ENCODE measurements at regions not wholly inside any gene's neighbourhood (a gene's known extent, or its start where the extent isn't known, plus 50 kb on each side); places are given as distances from the start of the nearest gene placed in this dataset.

DNA sequence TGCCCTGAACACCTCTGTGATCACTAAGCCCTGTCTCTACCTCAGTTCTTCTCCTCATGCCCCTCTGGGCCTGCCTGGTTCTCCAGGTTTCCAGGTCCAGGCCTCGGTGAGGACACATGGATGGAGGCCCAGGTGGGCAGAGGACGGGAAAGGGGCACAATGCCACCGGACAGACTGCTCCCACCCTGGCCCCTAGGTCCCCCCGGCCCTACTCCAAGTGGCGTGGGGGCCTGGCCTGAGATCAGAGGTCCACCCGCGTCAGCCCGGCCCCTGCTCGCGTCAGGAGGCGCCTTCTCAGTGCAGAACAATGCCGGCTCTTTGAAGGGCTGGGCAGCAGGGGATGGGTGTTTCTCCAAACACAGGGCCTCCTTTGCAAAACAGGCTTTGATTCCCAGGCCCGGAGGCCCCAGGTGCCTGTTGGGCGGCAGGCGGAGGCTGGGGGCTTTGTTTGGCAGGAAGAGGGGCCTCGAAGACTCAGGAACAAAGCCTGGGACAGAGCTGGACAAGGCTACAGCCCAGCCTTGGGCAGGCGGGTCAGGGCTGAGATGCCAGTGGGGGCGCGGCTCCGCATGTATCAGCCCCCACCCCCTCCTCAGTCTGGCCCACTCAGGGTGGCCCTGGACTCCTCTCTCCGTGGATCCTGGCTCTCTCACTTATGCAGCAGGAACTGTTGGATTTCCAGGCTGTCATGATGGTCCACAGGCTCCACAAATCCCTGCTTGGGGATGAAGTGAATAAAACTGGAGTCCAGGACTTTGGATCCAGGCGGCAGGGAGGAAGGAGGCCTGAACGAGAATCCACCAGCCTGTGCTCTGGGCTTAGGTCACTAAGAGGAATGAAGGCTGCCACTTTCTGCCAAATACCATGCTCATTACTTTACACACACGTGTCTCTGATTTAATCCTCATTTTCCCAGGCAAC, 77.4 kb upstream of the SLC2A1 start (continued):
- TF ChIP-seq THAP8 (CRISPR knock-in tag; IDR thresholded peaks at IDR 0.05; ENCODE audit: borderline replicate concordance) (no peak), NFIB (CRISPR knock-in tag; IDR thresholded peaks at IDR 0.05; ENCODE audit: borderline replicate concordance) (no peak), PHF20 (CRISPR knock-in tag; IDR thresholded peaks at IDR 0.05) (no peak), CBX1 (IDR thresholded peaks at IDR 0.05; ENCODE audit: low read depth) (no peak), KLF9 (CRISPR knock-in tag; IDR thresholded peaks at IDR 0.05; ENCODE audit: low read depth) (no peak), ZNF703 (CRISPR knock-in tag; IDR thresholded peaks at IDR 0.05; ENCODE audit: borderline replicate concordance) (peak; percentile 73), ERF (CRISPR knock-in tag; IDR thresholded peaks at IDR 0.05) (peak; percentile 79), ZNF546 (CRISPR knock-in tag; conservative IDR thresholded peaks at IDR 0.05) (0 out of 2 replicates have a peak, but pooled peaks have one; percentile 34), KAT8 (CRISPR knock-in tag; IDR thresholded peaks at IDR 0.05) (peak; percentile 61), ZNF672 (CRISPR knock-in tag; IDR thresholded peaks at IDR 0.05) (no peak), ZSCAN30 (CRISPR knock-in tag; IDR thresholded peaks at IDR 0.05) (no peak), ZFP90 (CRISPR knock-in tag; IDR thresholded peaks at IDR 0.05; ENCODE audit: borderline replicate concordance) (no peak), ZNF33B (CRISPR knock-in tag; IDR thresholded peaks at IDR 0.05) (no peak), ZNF331 (CRISPR knock-in tag; IDR thresholded peaks at IDR 0.05) (0 out of 2 replicates have a peak, but pooled peaks have one; percentile 46), KMT2A (CRISPR knock-in tag; IDR thresholded peaks at IDR 0.05) (peak; percentile 37; the same call in 1 of the 2 replicates), ZNF574 (CRISPR knock-in tag; IDR thresholded peaks at IDR 0.05) (peak; percentile 38; the same call in 1 of the 2 replicates), ZNF598 (CRISPR knock-in tag; IDR thresholded peaks at IDR 0.05; ENCODE audit: borderline replicate concordance) (peak; percentile 55; the same call in 1 of the 2 replicates), YY1 (IDR thresholded peaks at IDR 0.05; ENCODE audit: insufficient read depth, insufficient replicate concordance, low read depth, low read length) (peak; percentile 62), TSC22D2 (CRISPR knock-in tag; IDR thresholded peaks at IDR 0.05; ENCODE audit: borderline replicate concordance) (no peak), MTA3 (CRISPR knock-in tag; IDR thresholded peaks at IDR 0.05) (no peak), NFYB (CRISPR knock-in tag; IDR thresholded peaks at IDR 0.05) (no peak), NFE2 (CRISPR knock-in tag; IDR thresholded peaks at IDR 0.05) (no peak), SMAD1 (CRISPR knock-in tag; IDR thresholded peaks at IDR 0.05; ENCODE audit: borderline replicate concordance, low read depth) (no peak), CSRNP2 (CRISPR knock-in tag; conservative IDR thresholded peaks at IDR 0.05; ENCODE audit: low read depth) (no peak), SIN3A (IDR thresholded peaks at IDR 0.05; ENCODE audit: borderline replicate concordance, low read depth, low read length) (no peak)
- TF ChIP-seq, protein P1, sequence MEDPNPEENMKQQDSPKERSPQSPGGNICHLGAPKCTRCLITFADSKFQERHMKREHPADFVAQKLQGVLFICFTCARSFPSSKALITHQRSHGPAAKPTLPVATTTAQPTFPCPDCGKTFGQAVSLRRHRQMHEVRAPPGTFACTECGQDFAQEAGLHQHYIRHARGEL (CRISPR knock-in tag; IDR thresholded peaks at IDR 0.05) = no peak

All from HepG2 (cell line).